Aorta (tissue), 5 donors: ENCODE measurements at regions not wholly inside any gene's neighbourhood (a gene's known extent, or its start where the extent isn't known, plus 50 kb on each side); places are given as distances from the start of the nearest gene placed in this dataset.
"Not testable (repeated sequence)": the region's sequence is repeated elsewhere in the genome, so short reads cannot be mapped to it uniquely, and the experiment has no call there.

Experiments
- ATAC-seq: fragments of 200-7000 bp; cut with Tn5 transposase; one replicate; pipeline ENCODE4 v1.9.1; 2022; ENCODE audit warnings: moderate library complexity; ENCODE audit not compliant: low FRiP score
- DNase-seq, 2 donors: peaks; one replicate each; pipeline ENCODE4 v3.0.0-alpha.2; 2020
- H3K27ac ChIP-seq, 2 donors: one replicate each; pipeline ENCODE4 v1.5.1; 2013; ENCODE audit warnings: low read length in 2 of 2, mild to moderate bottlenecking in 2 of 2, moderate library complexity in 2 of 2, control low read depth in 1 of 2, inconsistent platforms in 1 of 2, low read depth in 1 of 2
- H3K27me3 ChIP-seq, 2 donors: one replicate each; pipeline ENCODE4 v1.6.1; 2013; ENCODE audit warnings: control low read depth in 1 of 2, low read length in 1 of 2, mild to moderate bottlenecking in 1 of 2, moderate library complexity in 1 of 2; ENCODE audit not compliant: insufficient read depth in 2 of 2, control insufficient read depth in 1 of 2
- H3K36me3 ChIP-seq, 2 donors: one replicate each; pipeline ENCODE4 v1.6.1; 2013; ENCODE audit warnings: control low read depth in 1 of 2, low read length in 1 of 2, mild to moderate bottlenecking in 1 of 2; ENCODE audit not compliant: insufficient read depth in 2 of 2, control insufficient read depth in 1 of 2
- H3K4me1 ChIP-seq, 2 donors: one replicate each; pipeline ENCODE4 v1.6.1; 2013; ENCODE audit warnings: low read length in 2 of 2, control low read depth in 1 of 2, mild to moderate bottlenecking in 1 of 2, moderate library complexity in 1 of 2; ENCODE audit not compliant: insufficient read depth in 2 of 2, control insufficient read depth in 1 of 2
- H3K4me3 ChIP-seq, 2 donors: one replicate each; pipeline ENCODE4 v1.5.1; 2013; ENCODE audit warnings: low read length in 2 of 2, control low read depth in 1 of 2, mild to moderate bottlenecking in 1 of 2
- H3K9me3 ChIP-seq: one replicate; pipeline ENCODE4 v1.6.1; 2013; ENCODE audit warnings: mild to moderate bottlenecking, low read length; ENCODE audit not compliant: control insufficient read depth
- WGBS, 2 donors: extraction: QIAGEN DNeasy Blood & Tissue Kit; methylation state at CpG; one replicate each; pipeline ENCODE4 v1.1.7; 2013; 5-methylcytosine and 5-hydroxymethylcytosine counted together
- intact Hi-C, 2 donors: fragments of 100-400 bp; cut with DNase I; formaldehyde crosslinking; loops; one replicate each; pipeline versions ENCODE4 v1.14.2 to v1.15.0; 2022
- donor health status: healthy with polysubstance abuse.
- donor health status: Bipolar disorder and iron deficiency.
- donor health status: DM: no; HTN: no; CAD: no.
- donor health status: DM: no; HTN: no; CAD: no.
- donor health status: DM: yes; HTN: yes; CAD: no.

DNA sequence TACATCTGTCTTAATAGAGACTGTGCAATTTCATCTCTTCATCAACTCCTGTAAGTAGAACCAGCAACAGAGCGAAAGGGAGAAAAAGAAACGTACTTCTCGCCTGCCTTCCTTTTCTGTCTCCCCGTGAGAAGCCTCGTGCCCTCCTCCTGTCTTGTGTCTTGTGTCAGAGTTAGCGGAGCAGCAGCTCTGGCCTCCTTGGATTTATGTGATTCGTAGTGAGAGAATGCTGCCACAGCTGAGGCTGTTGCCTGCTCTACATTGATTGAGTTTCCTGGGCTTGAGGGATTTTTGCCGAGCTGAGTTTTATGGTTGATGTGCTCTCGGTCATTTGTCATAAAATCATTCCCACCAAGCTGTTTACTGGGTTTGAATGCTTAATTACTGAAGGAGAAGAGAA lies 579.1 kb upstream of the RBFOX1 start:
- H3K4me1 ChIP-seq, result no peaks in the 10 kb centered on the region
- no peak overlapping the region for H3K4me3 ChIP-seq
- DNase-seq (no peak), ATAC-seq (no peak)
- 17 to 25% methylated on average over 9 of the region's 9 CpGs for WGBS, 2 donors
- H3K27ac ChIP-seq, result no peak overlapping the region
- no peaks in the 10 kb centered on the region for H3K9me3 ChIP-seq
- no peaks in the 10 kb centered on the region for H3K27me3 ChIP-seq
- intact Hi-C loops, result no loop called here
- no peaks in the 10 kb centered on the region for H3K36me3 ChIP-seq

DNA sequence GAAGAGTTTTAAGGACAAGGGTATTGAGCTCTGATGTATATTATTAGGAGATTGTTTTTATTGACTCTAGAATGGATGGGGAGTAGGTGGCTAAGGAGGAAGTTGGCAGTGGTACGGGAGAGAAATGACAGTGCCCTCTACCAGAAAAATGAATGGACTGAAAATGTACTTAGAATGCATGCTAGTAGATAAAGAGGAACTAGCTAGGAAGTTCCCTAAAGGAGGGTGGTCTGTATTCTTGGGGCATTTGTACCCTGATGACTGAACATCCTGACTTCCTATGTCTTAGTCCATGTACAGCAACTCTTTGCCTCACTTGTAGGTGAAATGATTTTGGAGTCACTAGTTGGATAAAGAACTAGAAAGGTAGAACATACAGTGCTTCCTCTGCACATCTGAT lies 581.5 kb upstream of the RBFOX1 start:
- no peak overlapping the region for H3K4me3 ChIP-seq
- no peak overlapping the region for H3K27ac ChIP-seq
- no peaks in the 10 kb centered on the region for H3K27me3 ChIP-seq
- no peaks in the 10 kb centered on the region for H3K9me3 ChIP-seq
- DNase-seq (no peak), ATAC-seq (no peak)
- H3K36me3 ChIP-seq, result no peaks in the 10 kb centered on the region
- H3K4me1 ChIP-seq, result no peaks in the 10 kb centered on the region
- intact Hi-C loops, result no loop called here
- WGBS, 2 donors, result 48 to 53% methylated on average over 1 of the region's 1 CpG

DNA sequence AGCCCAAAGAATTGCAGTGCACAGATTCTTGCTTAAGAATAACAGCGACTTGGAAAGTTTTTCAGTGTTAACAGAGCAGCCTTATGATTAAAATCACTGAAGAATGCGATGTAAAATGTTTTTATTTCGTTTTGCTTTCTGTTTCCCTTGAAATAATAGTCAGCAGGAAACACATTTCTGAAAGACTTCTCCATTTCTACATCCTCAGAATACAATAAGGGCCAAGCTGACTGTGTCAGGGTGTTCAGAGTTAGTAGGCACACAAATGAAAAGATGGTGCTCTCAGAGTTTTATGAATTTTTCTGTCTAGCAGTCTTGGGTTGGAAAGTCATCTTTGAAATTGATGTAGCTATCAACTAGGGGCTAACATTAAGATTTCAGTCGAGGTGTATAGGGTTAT lies 582.9 kb upstream of the RBFOX1 start:
- 11 to 12% methylated on average over 4 of the region's 4 CpGs for WGBS, 2 donors
- Histone ChIP-seq H3K36me3 (no peaks in the 10 kb centered on the region), H3K27me3 (no peaks in the 10 kb centered on the region), H3K4me1 (no peaks in the 10 kb centered on the region), H3K4me3 (no peak overlapping the region), H3K27ac (no peak overlapping the region), H3K9me3 (no peaks in the 10 kb centered on the region)
- DNase-seq (no peak), ATAC-seq (no peak)
- intact Hi-C loops, result no loop called here

DNA sequence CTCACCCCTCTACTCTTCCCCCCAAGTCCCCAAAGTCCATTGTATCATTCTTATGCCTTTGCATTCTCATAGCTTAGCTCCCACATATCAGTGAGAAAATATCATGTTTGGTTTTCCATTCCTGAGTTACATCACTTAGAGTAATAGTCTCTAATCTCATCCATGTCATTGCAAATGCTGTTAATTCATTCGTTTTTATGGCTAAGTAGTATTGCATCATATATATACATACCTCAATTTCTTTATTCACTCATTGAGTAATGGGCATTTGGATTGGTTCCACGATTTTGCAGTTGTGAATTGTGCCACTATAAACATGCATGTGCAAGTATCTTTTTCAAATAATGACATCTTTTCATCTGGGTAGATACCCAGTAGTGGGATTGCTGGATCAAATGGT lies 596.3 kb upstream of the RBFOX1 start:
- H3K4me3 ChIP-seq, ATAC-seq, H3K27ac ChIP-seq, H3K9me3 ChIP-seq, H3K36me3 ChIP-seq, DNase-seq, intact Hi-C loops, H3K27me3 ChIP-seq, H3K4me1 ChIP-seq: not testable (repeated sequence)
- 29 to 36% methylated on average over 2 of the region's 2 CpGs for WGBS, 2 donors

DNA sequence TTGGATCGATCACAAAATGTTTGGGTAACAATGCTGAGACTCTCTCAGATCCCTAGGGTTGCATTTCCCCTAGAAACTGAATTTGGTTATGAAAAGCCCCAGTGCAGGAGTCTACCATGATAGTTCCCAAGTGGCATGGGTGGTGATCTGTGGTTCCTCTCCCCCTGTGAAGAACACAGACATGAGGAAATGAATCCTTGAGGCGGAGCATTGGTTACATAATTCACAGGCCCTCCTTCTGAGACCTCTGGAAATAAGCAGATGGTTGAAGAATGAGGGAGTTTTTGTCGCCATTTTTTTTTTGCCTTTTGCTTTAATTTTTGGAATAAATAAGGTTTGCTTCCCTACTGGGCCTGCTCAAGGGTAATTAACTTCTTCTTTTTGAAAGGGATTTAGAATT lies 597.0 kb upstream of the RBFOX1 start:
- Histone ChIP-seq H3K27me3 (no peaks in the 10 kb centered on the region), H3K4me1 (no peaks in the 10 kb centered on the region), H3K9me3 (peaks cover 2% of the 10 kb centered on the region), H3K4me3 (no peak overlapping the region), H3K36me3 (no peaks in the 10 kb centered on the region), H3K27ac (no peak overlapping the region)
- intact Hi-C loops, result no loop called here
- 20 to 23% methylated on average over 3 of the region's 3 CpGs for WGBS, 2 donors
- ATAC-seq (no peak), DNase-seq (no peak)

DNA sequence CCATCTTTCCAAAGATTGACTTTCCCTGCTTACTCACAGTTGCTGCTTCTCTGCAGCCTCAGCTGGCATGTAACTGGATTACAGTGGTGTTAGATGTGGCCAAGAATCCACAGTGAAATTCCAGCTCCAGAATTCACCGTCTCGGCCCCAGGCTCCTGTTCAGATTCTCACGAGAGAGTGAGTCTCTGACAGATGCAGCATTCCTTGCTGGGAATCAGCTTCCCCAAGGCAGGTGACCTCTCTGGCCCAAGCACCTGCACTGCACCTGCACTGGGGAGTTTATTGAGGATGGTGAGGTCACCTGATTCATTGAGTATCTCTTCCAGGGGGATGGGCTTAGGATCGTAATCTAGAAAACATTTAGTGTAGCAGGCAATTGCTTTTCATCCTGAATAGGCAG lies 600.5 kb upstream of the RBFOX1 start:
- Histone ChIP-seq H3K27me3 (no peaks in the 10 kb centered on the region), H3K9me3 (peaks cover 2% of the 10 kb centered on the region), H3K4me1 (no peaks in the 10 kb centered on the region), H3K4me3 (no peak overlapping the region), H3K36me3 (no peaks in the 10 kb centered on the region), H3K27ac (no peak overlapping the region)
- DNase-seq (no peak), ATAC-seq (no peak)
- intact Hi-C loops, result no loop called here
- 58 to 63% methylated on average over 4 of the region's 4 CpGs for WGBS, 2 donors

DNA sequence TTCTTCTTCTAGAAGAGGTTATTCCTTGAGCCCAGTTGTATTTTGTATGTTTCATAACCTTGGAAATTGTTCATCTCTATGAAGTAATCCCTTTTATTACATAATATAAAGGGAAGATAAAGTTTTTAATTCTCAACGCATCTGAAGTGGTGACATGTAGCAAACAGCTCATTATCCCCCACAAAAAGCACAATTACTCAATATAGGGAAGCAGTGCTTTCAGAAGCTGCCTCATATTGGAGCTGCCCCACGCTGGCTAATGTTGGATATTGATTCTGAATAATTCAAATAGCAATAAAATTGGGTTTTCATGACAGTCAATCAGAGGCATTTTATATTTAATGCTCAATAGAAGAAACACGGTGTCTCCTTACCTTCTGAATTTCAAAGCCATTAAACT lies 604.3 kb upstream of the RBFOX1 start:
- no peak for ATAC-seq
- intact Hi-C loops, result no loop called here

DNA sequence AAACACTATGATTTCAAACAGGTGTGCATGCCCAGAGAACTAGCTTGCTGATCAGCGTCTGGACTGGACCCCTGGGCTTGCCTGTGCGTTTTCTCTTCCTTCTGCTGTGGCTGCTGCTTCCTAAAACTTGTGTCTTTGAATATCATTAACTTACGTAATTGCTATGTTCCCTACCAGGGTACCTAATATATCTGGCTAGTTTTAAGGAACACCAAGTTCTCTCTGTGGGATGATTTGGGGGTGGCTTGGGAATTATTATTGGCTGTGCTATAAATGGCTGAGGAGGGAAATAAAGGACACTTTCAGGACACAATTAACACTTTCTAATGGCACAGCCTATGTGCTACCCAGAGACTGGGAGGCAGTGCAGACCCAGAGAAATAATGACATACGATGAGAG lies 606.0 kb upstream of the RBFOX1 start:
- H3K4me1 ChIP-seq, result no peaks in the 10 kb centered on the region
- no peak for ATAC-seq
- WGBS, 2 donors, result 72 to 73% methylated on average over 4 of the region's 4 CpGs
- no peak for DNase-seq
- no peaks in the 10 kb centered on the region for H3K27me3 ChIP-seq
- intact Hi-C loops, result no loop called here
- no peak overlapping the region for H3K4me3 ChIP-seq
- no peaks in the 10 kb centered on the region for H3K9me3 ChIP-seq
- H3K27ac ChIP-seq, result no peak overlapping the region
- H3K36me3 ChIP-seq, result no peaks in the 10 kb centered on the region

More for the DNA sequence above, 604.3 kb upstream of the RBFOX1 start:
- H3K9me3 ChIP-seq, result peaks cover 2% of the 10 kb centered on the region
- whole genome bisulfite sequencing, 2 donors, result 76% methylated on average over 3 of the region's 3 CpGs
- no peaks in the 10 kb centered on the region for H3K27me3 ChIP-seq
- no peak overlapping the region for H3K4me3 ChIP-seq
- H3K36me3 ChIP-seq, result no peaks in the 10 kb centered on the region
- no peak for DNase-seq
- no peak overlapping the region for H3K27ac ChIP-seq
- no peaks in the 10 kb centered on the region for H3K4me1 ChIP-seq

DNA sequence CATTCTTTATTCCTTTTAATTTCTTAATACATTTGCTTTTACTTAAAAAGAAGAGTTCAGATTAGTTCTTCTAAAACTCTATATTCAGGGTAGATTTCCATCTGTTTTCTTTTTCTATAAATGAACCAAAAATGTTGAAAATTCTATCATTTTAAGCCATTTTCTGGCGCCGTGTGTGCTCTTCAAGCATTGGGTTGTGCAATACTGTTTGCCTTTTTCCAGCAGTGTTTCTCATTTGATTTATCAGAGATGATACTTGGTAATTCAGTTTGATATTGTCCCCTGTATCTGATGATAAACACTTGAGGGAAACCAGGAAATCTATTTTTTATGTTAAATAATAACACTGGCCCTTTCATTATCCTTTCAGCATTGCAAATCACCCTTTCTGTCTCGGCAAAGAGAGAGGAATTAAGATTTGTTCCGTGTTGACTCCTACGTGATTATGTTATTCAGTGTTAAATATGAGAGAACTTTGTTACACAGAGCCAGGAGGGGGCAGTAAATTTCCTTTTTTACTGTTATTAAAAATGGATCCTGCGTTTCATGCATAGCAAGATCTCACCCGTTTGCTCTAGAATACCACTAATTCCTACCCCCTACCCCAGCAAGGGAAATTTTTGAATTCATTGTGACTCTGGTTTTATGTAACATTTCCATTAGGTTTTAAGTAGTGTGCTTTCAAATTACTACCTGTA lies 606.9 kb upstream of the RBFOX1 start:
- H3K4me1 ChIP-seq, result no peaks in the 10 kb centered on the region
- H3K9me3 ChIP-seq, result no peaks in the 10 kb centered on the region
- no peaks in the 10 kb centered on the region for H3K36me3 ChIP-seq
- ATAC-seq (no peak), DNase-seq (no peak)
- H3K27me3 ChIP-seq, result no peaks in the 10 kb centered on the region
- intact Hi-C loops, result no loop called here
- WGBS, 2 donors, result 36 to 48% methylated on average over 7 of the region's 7 CpGs
- no peak overlapping the region for H3K4me3 ChIP-seq
- no peak overlapping the region for H3K27ac ChIP-seq
